ENCODE measurements at regions not wholly inside any gene's neighbourhood (a gene's known extent, or its start where the extent isn't known, plus 50 kb on each side); places are given as distances from the start of the nearest gene placed in this dataset.

GRCh38 chr13:97753942-97754670, 199.4 kb upstream of the IPO5 start:
- peaks cover 0 to 3% (median 0%) of the 10 kb centered on the region in 9 donors for H3K27me3 ChIP-seq
- DNase-seq (no peak), ATAC-seq (no peak)
- H3K4me3 ChIP-seq: no peak overlapping the region
- peaks cover 0 to 7% (median 0%) of the 10 kb centered on the region in 12 donors for H3K4me1 ChIP-seq
- 74 to 85% (median 81%) methylated on average over 5 of the region's 5 CpGs for WGBS, 4 donors
- TF ChIP-seq CTCF (IDR thresholded peaks at IDR 0.05) (no peak), POLR2A (IDR thresholded peaks at IDR 0.05) (no peak)
- no peak overlapping the region for H3K27ac ChIP-seq
- intact Hi-C loops (cut with DNase I): loop anchor here in 1 of 10 donors (5.0 kb wide), 1 partner anchor 48 kb away; no protein-coding TSS in a partner anchor
- H3K36me3 ChIP-seq: no peaks in the 10 kb centered on the region
- H3K9me3 ChIP-seq: peaks cover 0 to 7% (median 0%) of the 10 kb centered on the region in 12 donors

- ATAC-seq: peak; percentile 71 to 90 (median 80)
- peaks cover 0 to 3% (median 0%) of the 10 kb centered on the region in 9 donors for H3K27me3 ChIP-seq
- peak in 3 of 5 donors; percentile 33 to 51 (median 37) for DNase-seq
- WGBS, 4 donors: 35 to 69% (median 62%) methylated on average over 4 of the region's 4 CpGs
- peaks cover 0 to 7% (median 0%) of the 10 kb centered on the region in 12 donors for H3K4me1 ChIP-seq
- peaks cover 0 to 7% (median 0%) of the 10 kb centered on the region in 12 donors for H3K9me3 ChIP-seq
- TF ChIP-seq POLR2A (IDR thresholded peaks at IDR 0.05): no peak
- TF ChIP-seq CTCF (IDR thresholded peaks at IDR 0.05): no peak
- peak overlapping the region in 8 of 12 donors; percentile 7 to 62 (median 42) for H3K27ac ChIP-seq
- no peak overlapping the region for H3K4me3 ChIP-seq
- intact Hi-C loops (cut with DNase I): no loop called here
- H3K36me3 ChIP-seq: no peaks in the 10 kb centered on the region
These were observed 195.7 kb upstream of the IPO5 start for GRCh38 chr13:97757807-97758206.

DNA sequence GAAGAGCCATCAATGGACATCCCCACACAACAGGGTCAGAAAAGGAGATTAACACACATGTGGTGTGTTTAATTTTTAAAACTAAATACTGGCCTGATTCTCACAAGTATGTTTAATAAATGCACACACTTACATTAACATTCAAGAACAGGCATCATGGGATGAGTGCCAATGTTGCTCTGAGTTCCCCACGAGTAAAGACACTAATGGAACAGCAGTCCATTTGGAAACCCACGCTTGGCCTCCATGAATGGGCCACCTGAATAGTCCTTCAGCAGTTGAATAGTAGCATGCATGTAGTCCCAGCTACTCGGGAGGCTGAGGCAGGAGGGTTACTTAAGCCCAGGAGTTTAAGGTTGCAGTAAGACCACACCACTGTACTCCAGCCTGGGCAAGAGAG, 195.2 kb upstream of the IPO5 start:
- no peak overlapping the region for H3K27ac ChIP-seq
- peak in 4 of 5 donors; percentile 23 to 39 (median 36) for DNase-seq
- ATAC-seq: peak in 3 of 4 donors; percentile 56 to 74 (median 60)
- TF ChIP-seq CTCF (IDR thresholded peaks at IDR 0.05) (no peak), POLR2A (IDR thresholded peaks at IDR 0.05) (no peak)
- no peak overlapping the region for H3K4me3 ChIP-seq
- peaks cover 0 to 7% (median 0%) of the 10 kb centered on the region in 12 donors for H3K4me1 ChIP-seq
- H3K36me3 ChIP-seq: no peaks in the 10 kb centered on the region
- peaks cover 0 to 2% (median 0%) of the 10 kb centered on the region in 9 donors for H3K27me3 ChIP-seq
- intact Hi-C loops (cut with DNase I): no loop called here
- peaks cover 0 to 12% (median 0%) of the 10 kb centered on the region in 12 donors for H3K9me3 ChIP-seq
- WGBS, 4 donors: 29 to 47% (median 44%) methylated on average over 3 of the region's 3 CpGs

DNA sequence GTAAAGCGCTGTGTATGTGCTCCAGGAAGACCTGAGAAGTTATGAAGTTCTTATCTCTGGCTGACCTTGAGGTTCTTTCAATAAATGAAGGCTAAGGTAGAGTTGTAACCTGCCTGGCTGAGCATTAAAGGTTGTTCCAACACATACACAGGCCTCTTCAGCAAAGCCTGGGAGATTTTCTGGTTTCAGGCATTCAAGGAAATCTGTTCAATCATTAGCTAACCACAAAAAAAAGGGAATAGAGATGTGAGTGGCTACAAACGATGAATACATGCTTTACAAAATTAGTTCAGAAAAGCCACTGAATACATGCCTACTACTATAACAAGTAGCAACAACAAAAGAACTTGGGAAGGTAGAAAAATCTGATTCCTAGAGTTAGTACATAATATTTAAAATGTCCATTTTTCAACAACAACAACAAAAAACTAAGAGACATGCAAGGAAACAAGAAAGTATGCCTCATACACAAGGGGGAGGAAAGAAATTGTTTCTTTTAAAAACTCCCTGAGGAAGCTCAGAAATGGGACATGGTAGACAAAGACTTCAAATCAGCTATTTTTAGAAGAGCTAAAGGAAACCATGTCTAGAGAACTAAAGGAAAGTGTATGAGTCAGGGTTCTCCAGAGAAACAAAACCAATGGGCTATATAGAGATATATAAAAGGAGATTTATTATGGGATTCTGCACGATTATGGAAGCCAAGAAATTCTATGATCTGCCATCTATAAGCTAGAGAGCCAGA, 191.5 kb upstream of the IPO5 start:
- peaks cover 0 to 7% (median 0%) of the 10 kb centered on the region in 12 donors for H3K4me1 ChIP-seq
- no peak for ATAC-seq
- DNase-seq: no peak
- H3K27ac ChIP-seq: no peak overlapping the region
- no peak overlapping the region for H3K4me3 ChIP-seq
- no peaks in the 10 kb centered on the region for H3K27me3 ChIP-seq
- peaks cover 0 to 24% (median 0%) of the 10 kb centered on the region in 12 donors for H3K9me3 ChIP-seq
- intact Hi-C loops (cut with DNase I): no loop called here
- WGBS, 4 donors: 62 to 69% (median 63%) methylated on average over 3 of the region's 3 CpGs
- H3K36me3 ChIP-seq: no peaks in the 10 kb centered on the region
- TF ChIP-seq POLR2A (IDR thresholded peaks at IDR 0.05) (no peak), CTCF (IDR thresholded peaks at IDR 0.05) (no peak)
